ENCODE measurements at regions not wholly inside any gene's neighbourhood (a gene's known extent, or its start where the extent isn't known, plus 50 kb on each side); places are given as distances from the start of the nearest gene placed in this dataset.

- DNase-seq (ENCODE audit: low read depth) = no peak
These were observed 165.0 kb upstream of the RTL1 start for GRCh38 chr14:101068313-101069227.

GRCh38 chr14:101069228-101069549 lies 165.7 kb upstream of the RTL1 start:
- DNase-seq (ENCODE audit: low read depth) = no peak

GRCh38 chr14:101069666-101070362 lies 166.3 kb upstream of the RTL1 start:
- no peak for DNase-seq (ENCODE audit: low read depth)

GRCh38 chr14:101070540-101071492 lies 167.3 kb upstream of the RTL1 start:
- no peak for DNase-seq (ENCODE audit: low read depth)

GRCh38 chr14:101071493-101071906 lies 168.0 kb upstream of the RTL1 start:
- no peak for DNase-seq (ENCODE audit: low read depth)

GRCh38 chr14:101072070-101072469 lies 168.5 kb upstream of the RTL1 start:
- DNase-seq (ENCODE audit: low read depth) = no peak

GRCh38 chr14:101072531-101072930 lies 169.0 kb upstream of the RTL1 start:
- DNase-seq (ENCODE audit: low read depth) = no peak

GRCh38 chr14:101072945-101073597 lies 169.5 kb upstream of the RTL1 start:
- DNase-seq (ENCODE audit: low read depth) = peak; percentile 33

GRCh38 chr14:101073598-101073965 lies 170.1 kb upstream of the RTL1 start:
- no peak for DNase-seq (ENCODE audit: low read depth)

GRCh38 chr14:101074196-101075024 lies 170.9 kb upstream of the RTL1 start:
- no peak for DNase-seq (ENCODE audit: low read depth)

GRCh38 chr14:101075025-101075800 lies 171.7 kb upstream of the RTL1 start:
- DNase-seq (ENCODE audit: low read depth) = no peak

- DNase-seq (ENCODE audit: low read depth) = no peak
These were observed 172.4 kb upstream of the RTL1 start for GRCh38 chr14:101075801-101076413.

GRCh38 chr14:101076451-101077198 lies 173.1 kb upstream of the RTL1 start:
- no peak for DNase-seq (ENCODE audit: low read depth)

- DNase-seq (ENCODE audit: low read depth) = no peak
These were observed 174.1 kb upstream of the RTL1 start for GRCh38 chr14:101077481-101078074.

GRCh38 chr14:101078170-101078891 lies 174.8 kb upstream of the RTL1 start:
- DNase-seq (ENCODE audit: low read depth) = no peak

- no peak for DNase-seq (ENCODE audit: low read depth)
These were observed 175.3 kb upstream of the RTL1 start for GRCh38 chr14:101078892-101079221.

- DNase-seq (ENCODE audit: low read depth) = no peak
These were observed 177.5 kb upstream of the RTL1 start for GRCh38 chr14:101080922-101081593.

All from HS-27A (cell line).